ENCODE measurements at regions not wholly inside any gene's neighbourhood (a gene's known extent, or its start where the extent isn't known, plus 50 kb on each side); places are given as distances from the start of the nearest gene placed in this dataset.
"Not testable (repeated sequence)": the region's sequence is repeated elsewhere in the genome, so short reads cannot be mapped to it uniquely, and the experiment has no call there.

DNA sequence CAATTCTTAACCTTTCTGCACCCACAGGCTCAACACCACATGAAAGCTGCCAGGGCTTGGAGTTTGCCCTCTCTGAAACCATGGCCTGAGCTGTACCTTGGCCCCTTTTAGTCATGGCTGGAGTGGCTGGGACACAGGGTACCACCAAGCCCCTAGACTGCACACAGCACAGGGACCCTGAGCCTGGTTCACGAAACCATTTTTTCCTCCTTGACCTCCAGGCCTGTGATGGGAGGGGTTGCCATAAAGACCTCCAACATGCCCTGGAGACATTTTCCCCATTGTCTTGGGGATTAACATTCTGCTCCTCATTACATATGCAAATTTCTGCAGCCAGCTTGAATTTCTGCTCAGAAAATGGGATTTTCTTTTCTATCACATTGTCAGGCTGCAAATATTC is 113.4 kb downstream of the XPNPEP1 start:
- CTCF ChIA-PET; H3K4me3 Mint-ChIP-seq; H3K27me3 Mint-ChIP-seq; H3K4me1 Mint-ChIP-seq; DNase-seq; H3K36me3 Mint-ChIP-seq (ENCODE audit: low read depth); H3K27ac Mint-ChIP-seq; POLR2A ChIA-PET: not testable (repeated sequence)
- H3K9me3 Mint-ChIP-seq = peaks cover 10% of the 10 kb centered on the region

GRCh38 chr10:109801191-109801590 is 122.1 kb downstream of the XPNPEP1 start:
- H3K9me3 Mint-ChIP-seq; H3K27ac Mint-ChIP-seq; DNase-seq; H3K36me3 Mint-ChIP-seq (ENCODE audit: low read depth); CTCF ChIA-PET; H3K4me3 Mint-ChIP-seq; H3K27me3 Mint-ChIP-seq; POLR2A ChIA-PET; H3K4me1 Mint-ChIP-seq: not testable (repeated sequence)

DNA sequence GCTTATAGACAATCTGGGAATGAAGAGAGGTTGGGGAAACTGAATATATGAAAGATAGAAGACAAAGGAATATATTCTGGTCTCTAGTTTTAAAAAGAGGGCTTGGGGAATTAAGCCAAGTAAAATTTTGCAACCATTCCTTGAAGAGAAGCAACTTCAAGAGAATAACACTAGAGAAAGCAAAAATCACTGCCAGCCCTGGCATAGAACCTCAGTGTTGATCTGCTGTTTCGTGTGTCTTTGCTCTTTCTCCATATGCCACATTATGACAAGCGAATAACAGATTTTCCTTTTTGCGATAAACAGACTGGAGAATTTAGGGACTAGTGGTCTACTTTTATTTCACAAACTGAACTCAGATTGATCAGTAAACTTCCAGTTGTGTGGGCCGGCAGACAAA is 132.7 kb downstream of the XPNPEP1 start:
- CTCF ChIA-PET = interaction anchor here (0.6 kb wide), 1 partner anchor 62 kb away, joined by 4 read pairs; no protein-coding TSS in a partner anchor
- Mint-ChIP-seq H3K4me3 (no peak overlapping the region), H3K36me3 (ENCODE audit: low read depth) (no peaks in the 10 kb centered on the region), H3K9me3 (no peaks in the 10 kb centered on the region), H3K27ac (no peak overlapping the region), H3K4me1 (no peaks in the 10 kb centered on the region), H3K27me3 (peaks cover 11% of the 10 kb centered on the region)
- DNase-seq = no peak
- POLR2A ChIA-PET = no interaction called here

DNA sequence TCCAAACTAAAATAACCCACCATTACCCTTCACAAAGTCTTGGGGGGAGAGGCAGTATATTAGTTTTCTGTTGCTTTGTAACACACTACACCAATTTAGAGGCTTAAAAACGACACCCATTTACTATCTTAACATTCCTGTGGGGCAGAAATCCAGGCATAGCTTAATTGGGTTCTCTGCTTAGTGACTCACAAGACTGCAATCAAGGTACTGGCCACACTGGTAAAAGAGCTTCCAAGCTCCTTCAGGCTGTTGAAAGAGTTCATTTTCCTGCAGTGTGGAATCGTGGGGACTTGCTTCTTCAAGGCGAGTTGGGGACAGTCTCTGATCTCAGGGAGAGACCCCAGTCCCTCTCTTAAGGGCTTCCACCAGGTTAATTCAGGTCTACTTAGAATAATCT is 139.1 kb downstream of the XPNPEP1 start:
- Mint-ChIP-seq H3K4me1 (no peaks in the 10 kb centered on the region), H3K9me3 (no peaks in the 10 kb centered on the region), H3K36me3 (ENCODE audit: low read depth) (no peaks in the 10 kb centered on the region), H3K4me3 (no peak overlapping the region), H3K27ac (no peak overlapping the region), H3K27me3 (peaks cover 7% of the 10 kb centered on the region)
- no peak for DNase-seq
- POLR2A ChIA-PET = no interaction called here
- CTCF ChIA-PET = interaction anchor here (1.1 kb wide), 1 partner anchor 10 kb away, joined by 4 read pairs; no protein-coding TSS in a partner anchor

DNA sequence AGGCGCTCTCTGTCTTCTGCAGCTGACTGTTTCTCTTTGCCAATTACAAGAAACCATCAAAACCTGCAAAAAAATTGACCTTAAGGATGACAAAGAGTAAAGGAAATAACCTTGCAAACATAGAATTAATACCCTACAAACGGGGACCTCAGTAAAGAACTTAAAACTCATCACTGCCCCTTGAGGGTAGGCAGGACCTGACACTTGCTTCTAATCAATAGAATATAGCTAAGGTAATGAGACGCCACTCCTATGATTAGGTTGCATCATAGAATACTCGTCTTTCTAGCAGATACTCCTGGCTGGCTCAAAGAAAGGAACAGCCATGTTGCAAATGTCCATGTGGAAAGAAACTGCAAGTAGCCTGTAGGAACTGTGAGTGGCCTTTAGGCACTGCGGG is 140.0 kb downstream of the XPNPEP1 start:
- Mint-ChIP-seq H3K27ac (no peak overlapping the region), H3K4me3 (no peak overlapping the region), H3K9me3 (no peaks in the 10 kb centered on the region), H3K4me1 (no peaks in the 10 kb centered on the region), H3K27me3 (peaks cover 3% of the 10 kb centered on the region), H3K36me3 (ENCODE audit: low read depth) (no peaks in the 10 kb centered on the region)
- ChIA-PET POLR2A (no interaction called here), CTCF (interaction anchor here (0.6 to 1.1 kb wide), 2 partner anchors 10 to 114 kb away, joined by 4 read pairs; no protein-coding TSS in a partner anchor)
- DNase-seq = no peak

GRCh38 chr10:109780997-109781396 is 142.3 kb downstream of the XPNPEP1 start:
- Mint-ChIP-seq H3K27me3 (no peaks in the 10 kb centered on the region), H3K9me3 (no peaks in the 10 kb centered on the region), H3K4me3 (no peak overlapping the region), H3K36me3 (ENCODE audit: low read depth) (no peaks in the 10 kb centered on the region), H3K27ac (no peak overlapping the region), H3K4me1 (no peaks in the 10 kb centered on the region)
- POLR2A ChIA-PET = no interaction called here
- CTCF ChIA-PET = no interaction called here
- no peak for DNase-seq

GRCh38 chr10:109778993-109779392 is 144.3 kb downstream of the XPNPEP1 start:
- ChIA-PET POLR2A (no interaction called here), CTCF (no interaction called here)
- DNase-seq = no peak
- no peak overlapping the region for H3K27ac Mint-ChIP-seq
- H3K4me1 Mint-ChIP-seq = no peaks in the 10 kb centered on the region
- no peaks in the 10 kb centered on the region for H3K9me3 Mint-ChIP-seq
- no peaks in the 10 kb centered on the region for H3K36me3 Mint-ChIP-seq (ENCODE audit: low read depth)
- H3K27me3 Mint-ChIP-seq = no peaks in the 10 kb centered on the region
- no peak overlapping the region for H3K4me3 Mint-ChIP-seq

DNA sequence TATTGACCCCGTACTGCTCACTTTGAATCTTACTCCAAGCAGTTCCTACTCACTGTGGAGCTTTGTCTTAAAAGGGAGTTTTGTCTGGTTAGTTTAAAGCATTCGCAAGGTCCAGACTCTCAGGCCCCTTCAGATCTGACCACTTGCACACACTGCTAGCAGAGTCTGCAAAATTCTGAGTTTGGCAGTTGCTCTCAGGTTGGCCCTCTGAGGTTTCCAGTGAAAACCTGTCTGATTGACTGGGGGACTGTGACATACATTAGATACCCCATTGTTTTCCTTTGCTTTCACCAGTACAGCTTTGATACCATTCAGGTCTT is 149.2 kb downstream of the XPNPEP1 start:
- Mint-ChIP-seq H3K4me3 (no peak overlapping the region), H3K9me3 (no peaks in the 10 kb centered on the region), H3K27ac (no peak overlapping the region), H3K36me3 (ENCODE audit: low read depth) (no peaks in the 10 kb centered on the region), H3K4me1 (no peaks in the 10 kb centered on the region), H3K27me3 (no peaks in the 10 kb centered on the region)
- ChIA-PET CTCF (interaction anchor here (1.1 to 1.5 kb wide), 3 partner anchors 10 to 77 kb away, joined by 3 to 6 read pairs (median 4); no protein-coding TSS in a partner anchor), POLR2A (no interaction called here)
- DNase-seq = no peak

DNA sequence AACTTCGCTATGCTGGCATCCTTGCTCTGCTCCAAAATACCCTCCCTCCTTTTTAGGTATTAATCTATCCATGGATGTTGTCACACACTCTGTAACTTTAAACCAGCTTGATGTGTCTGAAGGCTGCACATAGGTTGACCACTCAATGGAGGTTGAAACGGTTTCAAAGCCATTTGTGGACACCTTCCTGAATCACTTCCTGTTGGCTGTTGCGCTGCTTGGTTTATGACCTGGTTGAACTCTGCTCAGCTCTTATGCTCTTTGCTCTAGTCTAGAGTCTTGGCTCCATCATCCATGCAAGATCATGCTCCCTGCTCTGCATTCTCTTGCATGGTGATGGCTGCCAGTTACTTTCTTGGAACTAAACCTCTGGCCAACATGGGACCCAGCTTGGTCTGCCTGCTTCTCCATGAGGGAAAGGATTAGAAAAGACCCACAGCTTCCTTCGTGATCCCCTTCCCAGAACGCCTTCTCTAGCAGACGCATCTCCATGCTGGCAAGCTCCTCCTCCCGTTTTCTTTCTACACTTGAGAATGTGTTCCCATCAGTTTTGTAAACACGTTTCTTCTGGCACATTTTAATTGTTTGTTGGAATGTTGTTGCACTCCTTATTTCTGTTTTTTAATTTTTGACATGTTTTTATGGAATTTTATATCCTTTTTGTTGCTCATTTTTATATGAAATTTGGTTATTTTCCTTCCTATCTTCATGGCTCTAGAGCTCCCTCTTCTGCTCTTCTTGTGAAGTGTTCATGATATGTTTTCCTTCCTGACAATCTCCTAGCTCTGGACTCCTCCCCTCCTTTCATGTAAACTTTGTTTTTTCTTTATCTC is 149.8 kb downstream of the XPNPEP1 start:
- Mint-ChIP-seq H3K36me3 (ENCODE audit: low read depth) (no peaks in the 10 kb centered on the region), H3K9me3 (no peaks in the 10 kb centered on the region)

GRCh38 chr10:109770663-109771062 is 152.6 kb downstream of the XPNPEP1 start:
- no peak overlapping the region for H3K4me3 Mint-ChIP-seq
- no peaks in the 10 kb centered on the region for H3K36me3 Mint-ChIP-seq (ENCODE audit: low read depth)
- no peaks in the 10 kb centered on the region for H3K27me3 Mint-ChIP-seq
- H3K4me1 Mint-ChIP-seq = no peaks in the 10 kb centered on the region
- H3K27ac Mint-ChIP-seq = no peak overlapping the region
- H3K9me3 Mint-ChIP-seq = no peaks in the 10 kb centered on the region
- DNase-seq = no peak
- CTCF ChIA-PET = no interaction called here
- POLR2A ChIA-PET = no interaction called here

More for the DNA sequence above, 149.8 kb downstream of the XPNPEP1 start:
- ChIA-PET CTCF (interaction anchor here (0.5 to 1.5 kb wide), 4 partner anchors 9 to 78 kb away, joined by 3 to 6 read pairs (median 4); no protein-coding TSS in a partner anchor), POLR2A (no interaction called here)
- no peaks in the 10 kb centered on the region for H3K27me3 Mint-ChIP-seq
- no peak for DNase-seq
- no peak overlapping the region for H3K4me3 Mint-ChIP-seq
- no peaks in the 10 kb centered on the region for H3K4me1 Mint-ChIP-seq
- H3K27ac Mint-ChIP-seq = no peak overlapping the region

- ChIA-PET POLR2A (no interaction called here), CTCF (no interaction called here)
- no peak overlapping the region for H3K27ac Mint-ChIP-seq
- no peaks in the 10 kb centered on the region for H3K9me3 Mint-ChIP-seq
- no peak overlapping the region for H3K4me3 Mint-ChIP-seq
- no peaks in the 10 kb centered on the region for H3K36me3 Mint-ChIP-seq (ENCODE audit: low read depth)
- DNase-seq = no peak
- no peaks in the 10 kb centered on the region for H3K27me3 Mint-ChIP-seq
- H3K4me1 Mint-ChIP-seq = no peaks in the 10 kb centered on the region
These were observed 153.3 kb downstream of the XPNPEP1 start for GRCh38 chr10:109769966-109770365.

- POLR2A ChIA-PET = no interaction called here
- no peak overlapping the region for H3K4me3 Mint-ChIP-seq
- H3K27ac Mint-ChIP-seq = no peak overlapping the region
- no peaks in the 10 kb centered on the region for H3K9me3 Mint-ChIP-seq
- CTCF ChIA-PET = no interaction called here
- no peaks in the 10 kb centered on the region for H3K4me1 Mint-ChIP-seq
- H3K27me3 Mint-ChIP-seq = peaks cover 2% of the 10 kb centered on the region
- no peaks in the 10 kb centered on the region for H3K36me3 Mint-ChIP-seq (ENCODE audit: low read depth)
- DNase-seq = no peak
These were observed 157.5 kb downstream of the XPNPEP1 start for GRCh38 chr10:109765838-109766237.

DNA sequence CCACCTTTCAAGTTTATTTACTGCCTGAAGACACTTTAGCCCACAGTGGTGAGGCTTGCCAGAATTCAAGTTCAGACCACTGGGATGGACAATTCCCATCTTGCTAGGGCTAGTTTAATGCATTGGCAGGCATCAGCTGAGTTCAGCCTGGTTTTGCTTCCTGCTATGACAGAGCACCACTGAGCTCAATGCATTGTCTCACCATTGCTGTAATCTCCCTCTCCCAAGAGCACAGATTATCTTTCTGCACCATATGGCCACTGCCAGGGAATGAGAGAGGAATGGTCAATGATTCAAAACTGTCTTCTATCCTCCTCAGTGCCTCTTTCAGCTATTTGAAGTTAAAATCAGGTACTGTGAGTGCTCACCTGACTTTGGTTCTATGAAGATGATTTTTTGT is 160.8 kb downstream of the XPNPEP1 start:
- ChIA-PET POLR2A (no interaction called here), CTCF (no interaction called here)
- H3K27me3 Mint-ChIP-seq = peaks cover 2% of the 10 kb centered on the region
- H3K36me3 Mint-ChIP-seq (ENCODE audit: low read depth) = no peaks in the 10 kb centered on the region
- H3K9me3 Mint-ChIP-seq = no peaks in the 10 kb centered on the region
- DNase-seq = no peak
- H3K4me1 Mint-ChIP-seq = no peaks in the 10 kb centered on the region
- H3K27ac Mint-ChIP-seq = no peak overlapping the region
- no peak overlapping the region for H3K4me3 Mint-ChIP-seq

DNA sequence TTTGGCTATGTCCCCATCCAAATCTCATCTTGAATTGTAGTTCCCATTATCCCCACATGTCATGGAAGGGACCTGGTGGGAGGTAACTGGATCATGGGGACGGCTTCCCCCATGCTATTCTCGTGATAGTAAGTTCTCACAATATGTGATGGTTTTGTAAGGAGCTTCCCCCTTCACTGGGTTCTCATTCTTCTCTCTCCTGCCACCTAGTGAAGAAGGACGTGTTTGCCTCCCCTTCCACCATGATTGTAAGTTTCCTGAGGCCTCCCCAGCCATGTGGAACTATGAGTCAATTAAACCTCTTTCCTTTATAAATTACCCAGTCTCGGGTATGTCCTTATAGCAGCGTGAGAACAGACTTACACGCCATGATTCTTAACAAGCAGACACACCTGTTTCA is 165.6 kb downstream of the XPNPEP1 start:
- H3K36me3 Mint-ChIP-seq (ENCODE audit: low read depth); H3K4me1 Mint-ChIP-seq; H3K27me3 Mint-ChIP-seq; H3K9me3 Mint-ChIP-seq; DNase-seq; CTCF ChIA-PET; POLR2A ChIA-PET; H3K4me3 Mint-ChIP-seq; H3K27ac Mint-ChIP-seq: not testable (repeated sequence)

Measured in activated CD4-positive, alpha-beta T cell treated with anti-CD3 and anti-CD28 coated beads, Interleukin-2, amount 10 ng/mL, durations not matched to agents 7 days and 5 days (primary cell).